B cell (primary cell): ENCODE measurements at regions not wholly inside any gene's neighbourhood (a gene's known extent, or its start where the extent isn't known, plus 50 kb on each side); places are given as distances from the start of the nearest gene placed in this dataset.

Experiments
- EZH2 ChIP-seq: IDR thresholded peaks from 2 replicates; pipeline ENCODE4 v1.6.1; 2012; ENCODE audit warnings: borderline replicate concordance, low read depth, mild to moderate bottlenecking, moderate library complexity, low read length; ENCODE audit not compliant: insufficient read depth, poor library complexity, severe bottlenecking
- TF ChIP-seq, protein P1 (sequence below): fragments of 200-600 bp; IDR thresholded peaks from one replicate; pipeline ENCODE4 v1.8.0; 2022; ENCODE audit warnings: antibody characterized with exemption, mild to moderate bottlenecking

- TF ChIP-seq, protein P1, sequence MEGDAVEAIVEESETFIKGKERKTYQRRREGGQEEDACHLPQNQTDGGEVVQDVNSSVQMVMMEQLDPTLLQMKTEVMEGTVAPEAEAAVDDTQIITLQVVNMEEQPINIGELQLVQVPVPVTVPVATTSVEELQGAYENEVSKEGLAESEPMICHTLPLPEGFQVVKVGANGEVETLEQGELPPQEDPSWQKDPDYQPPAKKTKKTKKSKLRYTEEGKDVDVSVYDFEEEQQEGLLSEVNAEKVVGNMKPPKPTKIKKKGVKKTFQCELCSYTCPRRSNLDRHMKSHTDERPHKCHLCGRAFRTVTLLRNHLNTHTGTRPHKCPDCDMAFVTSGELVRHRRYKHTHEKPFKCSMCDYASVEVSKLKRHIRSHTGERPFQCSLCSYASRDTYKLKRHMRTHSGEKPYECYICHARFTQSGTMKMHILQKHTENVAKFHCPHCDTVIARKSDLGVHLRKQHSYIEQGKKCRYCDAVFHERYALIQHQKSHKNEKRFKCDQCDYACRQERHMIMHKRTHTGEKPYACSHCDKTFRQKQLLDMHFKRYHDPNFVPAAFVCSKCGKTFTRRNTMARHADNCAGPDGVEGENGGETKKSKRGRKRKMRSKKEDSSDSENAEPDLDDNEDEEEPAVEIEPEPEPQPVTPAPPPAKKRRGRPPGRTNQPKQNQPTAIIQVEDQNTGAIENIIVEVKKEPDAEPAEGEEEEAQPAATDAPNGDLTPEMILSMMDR: no peak
- TF ChIP-seq EZH2: no peak
Measured at GRCh38 chr1:188058801-188059200, 1230.1 kb downstream of the PLA2G4A start.
